HG03457 (cell line): ENCODE measurements at regions not wholly inside any gene's neighbourhood (a gene's known extent, or its start where the extent isn't known, plus 50 kb on each side); places are given as distances from the start of the nearest gene placed in this dataset.
"Not testable (repeated sequence)": the region's sequence is repeated elsewhere in the genome, so short reads cannot be mapped to it uniquely, and the experiment has no call there.

ENCODE experiments used
- ATAC-seq: cut with Tn5 transposase; IDR thresholded peaks from one replicate; pipeline ENCODE4 v1.9.1; 2021; ENCODE audit warnings: moderate number of reproducible peaks; ENCODE audit not compliant: unreplicated experiment

- peak; percentile 88 for ATAC-seq
These were observed 130.4 kb upstream of the POC5 start for GRCh38 chr5:75847561-75848021.

- no peak for ATAC-seq
These were observed 127.1 kb upstream of the POC5 start for GRCh38 chr5:75844301-75844700.

DNA sequence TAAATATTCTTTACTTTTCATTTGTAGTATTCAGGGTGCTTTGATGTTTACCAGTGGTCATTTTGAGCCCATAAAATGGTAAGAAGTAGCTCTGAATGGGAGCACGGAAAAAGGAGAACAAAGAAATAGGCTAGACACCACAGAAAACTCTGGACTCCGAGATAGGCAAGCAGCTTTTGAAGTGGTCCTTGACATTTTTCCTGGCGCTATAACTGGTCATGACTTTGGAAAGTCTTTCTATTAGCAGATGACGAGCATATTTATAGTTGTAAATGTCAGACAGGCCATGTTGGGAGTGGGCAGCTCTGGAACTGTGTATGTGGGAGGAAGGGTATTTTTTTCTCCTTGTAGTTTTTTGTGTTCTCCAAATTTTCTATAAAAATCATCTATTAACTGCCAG, 126.1 kb upstream of the POC5 start:
- no peak for ATAC-seq

DNA sequence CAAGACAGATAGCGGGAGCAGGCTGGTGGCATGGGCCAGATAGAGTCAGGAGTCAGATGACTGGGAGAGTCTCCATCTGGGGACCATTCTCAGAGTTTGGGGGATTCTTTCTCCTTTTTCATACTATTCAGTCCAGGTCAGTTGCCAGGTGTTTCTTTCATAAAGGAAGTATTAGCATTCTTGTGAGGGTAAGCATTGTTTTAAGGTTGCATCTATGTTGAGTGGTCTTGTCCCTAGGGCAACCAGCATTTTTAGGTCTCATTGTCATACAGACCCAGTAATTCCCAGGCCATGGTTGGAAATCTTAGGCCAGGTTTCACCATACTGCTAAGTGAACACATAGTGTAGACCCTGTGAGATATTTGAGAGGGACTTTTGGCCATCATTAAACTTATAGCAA, 122.3 kb upstream of the POC5 start:
- ATAC-seq = no peak

- no peak for ATAC-seq
These were observed 120.1 kb upstream of the POC5 start for GRCh38 chr5:75837258-75837841.

DNA sequence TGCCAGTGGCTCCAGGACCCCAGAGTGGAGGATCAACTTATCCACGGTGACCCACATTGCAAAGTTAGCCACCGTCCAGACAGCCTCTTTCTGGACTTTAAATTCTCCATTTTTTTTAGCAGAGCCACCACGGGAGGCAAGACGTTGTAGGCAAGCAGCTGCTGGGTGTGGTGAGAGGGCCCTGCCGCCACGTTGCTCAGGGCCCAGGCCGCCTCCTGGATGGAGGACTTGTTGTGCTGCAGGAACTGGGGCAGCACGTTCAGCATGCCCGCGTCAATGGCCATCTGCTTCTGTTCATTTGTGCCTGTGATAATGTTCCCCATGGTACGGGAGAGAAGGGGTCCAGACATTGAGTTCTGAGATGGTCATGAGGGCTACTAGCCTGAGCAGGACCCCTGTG, 114.3 kb upstream of the POC5 start:
- no peak for ATAC-seq

- ATAC-seq = no peak
These were observed 110.8 kb upstream of the POC5 start for GRCh38 chr5:75828029-75828428.

DNA sequence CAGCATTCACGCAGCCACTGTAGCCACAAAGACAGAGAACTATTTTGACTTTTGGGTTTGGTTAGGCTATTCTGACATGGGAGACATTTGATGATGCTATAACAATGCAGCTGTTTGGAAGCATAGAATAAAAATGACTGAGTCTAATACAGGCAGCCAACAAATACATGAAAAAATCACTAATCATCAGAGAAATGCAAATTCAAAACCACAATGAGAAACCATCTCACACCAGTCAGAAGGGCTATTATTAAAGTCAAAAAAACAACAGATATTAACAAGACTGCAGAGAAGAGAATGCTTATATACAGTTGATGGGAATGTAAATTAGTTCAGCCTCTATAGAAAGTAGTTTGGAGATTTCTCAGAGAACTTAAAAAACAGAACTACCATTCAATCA, 107.1 kb upstream of the POC5 start:
- ATAC-seq = no peak

DNA sequence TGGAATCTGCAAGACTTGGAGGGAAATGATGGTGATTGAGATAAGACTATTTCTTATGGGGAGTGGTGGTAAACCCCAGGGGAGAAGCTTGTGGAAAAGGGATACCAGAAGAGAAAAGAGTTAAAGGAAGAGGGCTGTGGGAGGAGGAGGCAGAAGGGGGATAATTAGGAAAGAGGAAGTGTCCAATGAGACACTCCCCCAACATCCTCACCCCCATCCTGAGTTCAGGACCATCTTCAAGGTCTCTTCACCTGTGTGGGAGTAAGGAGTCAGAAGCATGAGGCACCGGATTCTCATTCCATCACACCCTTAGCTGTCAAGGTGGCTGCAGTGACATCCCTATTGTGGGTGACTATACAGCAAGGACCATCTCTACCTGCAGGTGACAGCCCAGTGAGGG, 106.6 kb upstream of the POC5 start:
- ATAC-seq = no peak

DNA sequence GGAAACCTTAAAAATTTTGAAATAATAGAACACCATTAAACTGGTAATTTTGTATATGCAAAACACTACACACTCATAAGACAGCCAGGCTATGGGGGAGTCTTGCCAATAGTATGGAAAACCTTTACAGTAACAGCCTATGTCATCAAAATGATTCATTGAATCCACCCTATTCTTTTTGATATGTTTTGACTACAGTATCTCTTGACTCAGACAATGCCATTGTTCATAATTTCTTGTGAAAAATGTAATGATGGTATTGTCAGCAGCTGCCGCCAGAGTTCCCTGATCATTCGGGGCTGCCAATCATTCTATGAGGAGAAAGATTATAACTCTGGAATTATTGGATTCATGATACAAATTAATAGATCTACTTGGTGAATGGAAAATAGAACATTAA, 101.4 kb upstream of the POC5 start:
- no peak for ATAC-seq

GRCh38 chr5:75799695-75800094, 82.5 kb upstream of the POC5 start:
- ATAC-seq = not testable (repeated sequence)

DNA sequence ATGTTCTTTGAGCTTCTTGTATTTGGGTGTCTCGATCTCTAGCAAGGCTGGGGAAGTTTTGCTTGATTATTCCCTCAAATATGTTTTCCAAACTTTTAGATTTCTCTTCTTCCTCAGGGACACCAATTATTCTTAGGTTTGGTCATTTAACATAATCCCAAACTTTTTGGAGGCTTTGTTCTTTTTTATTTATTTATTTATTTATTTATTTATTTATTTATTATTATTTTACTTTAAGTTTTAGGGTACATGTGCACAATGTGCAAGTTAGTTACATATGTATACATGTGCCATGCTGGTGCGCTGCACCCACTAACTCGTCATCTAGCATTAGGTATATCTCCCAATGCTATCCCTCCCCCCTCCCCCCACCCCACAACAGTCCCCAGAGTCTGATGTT, 52.1 kb upstream of the POC5 start:
- ATAC-seq = not testable (repeated sequence)
